ENCODE measurements at regions not wholly inside any gene's neighbourhood (a gene's known extent, or its start where the extent isn't known, plus 50 kb on each side); places are given as distances from the start of the nearest gene placed in this dataset.
"Not testable (repeated sequence)": the region's sequence is repeated elsewhere in the genome, so short reads cannot be mapped to it uniquely, and the experiment has no call there.

DNA sequence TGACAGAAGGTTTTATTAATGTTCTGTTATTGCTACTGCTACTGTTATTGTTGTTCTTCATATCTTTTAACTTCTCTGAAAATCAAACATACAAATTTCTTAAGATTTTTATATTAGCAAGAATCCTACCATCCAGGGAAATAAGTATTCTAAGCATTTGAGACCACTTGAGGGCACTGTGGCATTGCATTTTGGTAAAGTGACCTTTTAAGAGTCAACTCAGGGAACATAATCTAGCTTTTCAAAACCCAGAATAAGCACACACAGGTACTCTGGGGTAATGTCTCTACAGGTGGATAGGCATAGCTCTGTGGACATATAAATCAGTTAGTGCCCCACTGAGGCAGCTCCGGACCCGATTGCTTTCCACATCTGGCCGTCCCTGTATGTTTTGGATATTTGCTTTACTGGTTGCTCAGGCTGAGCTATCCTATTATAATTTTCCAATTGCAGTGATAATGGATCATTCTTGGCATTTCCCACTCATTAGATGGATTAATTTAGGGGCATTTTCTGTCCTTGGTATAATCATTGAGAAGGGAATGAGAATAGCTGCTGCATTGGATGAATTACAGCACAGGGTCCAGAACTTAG is 1425.1 kb upstream of the CDH8 start:
- peak; percentile 16 for DNase-seq

DNA sequence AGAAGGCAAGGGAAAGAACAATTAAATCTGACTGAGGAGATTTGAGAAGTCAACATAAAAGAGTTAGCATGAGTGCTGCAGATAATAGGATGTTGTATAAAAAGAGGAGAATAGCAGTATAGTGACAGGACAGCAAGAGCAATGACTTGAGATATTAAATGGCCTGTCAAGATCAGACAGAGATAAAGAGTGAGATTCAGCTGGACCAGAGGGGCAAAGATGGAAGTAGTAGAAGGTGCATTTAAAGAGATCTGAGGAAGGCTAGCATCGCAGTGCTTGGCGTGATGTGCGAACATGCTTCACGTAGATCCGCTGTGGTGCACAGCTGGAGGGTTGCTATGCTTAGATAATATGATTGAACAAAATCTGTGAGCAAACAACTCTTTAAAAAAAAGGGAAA is 1422.6 kb upstream of the CDH8 start:
- no peak for DNase-seq

DNA sequence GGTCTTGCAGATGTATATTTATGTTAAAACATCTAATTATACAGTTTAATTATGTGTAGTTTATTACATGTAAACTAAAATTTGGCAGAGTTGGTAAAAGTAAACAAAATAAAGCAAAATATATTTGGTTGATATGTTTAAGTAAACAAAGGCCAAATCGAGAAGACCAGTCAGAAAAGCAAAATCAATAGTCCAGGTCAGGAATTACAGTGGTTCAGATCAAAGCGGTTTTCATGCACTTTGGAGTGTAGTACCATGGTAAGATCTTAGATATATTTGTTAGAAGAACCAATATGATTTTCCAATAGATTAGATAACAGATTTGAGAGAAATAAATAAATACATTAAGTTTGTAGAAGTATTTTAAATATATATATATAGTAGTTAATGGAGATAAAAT is 1421.6 kb upstream of the CDH8 start:
- no peak for DNase-seq

DNA sequence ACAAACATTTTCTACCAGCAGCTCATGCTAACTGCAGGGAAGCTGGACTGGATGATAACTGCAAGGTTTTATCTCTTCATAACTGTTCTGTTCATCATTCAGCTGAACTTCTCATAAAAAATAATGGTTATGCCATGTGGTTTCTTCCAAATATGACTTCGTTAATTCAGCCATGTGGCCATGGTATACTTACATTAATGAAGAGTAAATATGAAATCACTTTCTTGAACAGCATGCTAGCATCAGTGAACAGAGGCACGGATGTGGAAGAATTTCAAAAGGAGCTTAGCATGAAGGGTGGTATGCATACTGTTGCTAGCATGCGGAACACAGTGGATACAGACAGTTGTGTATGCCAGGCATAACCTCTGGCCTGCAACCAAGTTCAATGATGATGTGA is 1417.0 kb upstream of the CDH8 start:
- no peak for DNase-seq

DNA sequence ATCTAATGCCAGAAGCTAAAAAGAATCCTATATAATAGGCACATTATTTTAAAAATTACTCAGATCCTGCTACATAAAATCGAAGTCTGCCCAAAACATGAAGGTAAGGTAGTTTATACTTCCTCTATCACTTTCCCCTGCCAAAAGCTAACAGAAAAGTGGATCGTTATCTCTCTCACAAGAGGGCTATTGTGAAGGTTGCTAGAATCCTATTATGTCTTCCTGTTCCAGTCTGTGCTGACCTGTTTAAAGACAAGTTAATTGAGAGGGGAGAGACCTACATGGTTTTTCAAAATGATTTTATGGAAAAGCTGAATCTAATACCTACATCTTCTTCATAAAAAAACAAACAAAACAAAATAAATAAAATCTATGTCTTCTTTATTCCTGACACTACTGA is 1410.9 kb upstream of the CDH8 start:
- no peak for DNase-seq

DNA sequence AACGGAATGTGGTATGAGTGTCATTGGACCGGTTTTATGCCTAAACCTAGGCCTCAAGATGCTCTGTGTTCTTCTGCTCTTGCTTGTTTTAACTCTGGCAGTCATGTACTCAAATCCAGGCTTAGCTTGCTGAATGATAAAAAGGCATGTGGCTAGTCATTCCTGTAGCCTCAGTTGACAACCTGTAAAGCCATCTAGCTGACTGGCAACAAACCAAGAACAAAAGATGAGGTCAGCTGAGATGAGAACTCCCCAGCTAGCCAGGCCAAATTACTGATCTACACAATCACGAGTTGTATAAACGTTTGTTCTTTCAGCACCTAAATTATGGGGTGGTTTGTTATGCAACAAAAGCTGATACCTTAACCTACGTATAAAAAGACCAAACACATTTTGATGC is 1406.0 kb upstream of the CDH8 start:
- DNase-seq = no peak

DNA sequence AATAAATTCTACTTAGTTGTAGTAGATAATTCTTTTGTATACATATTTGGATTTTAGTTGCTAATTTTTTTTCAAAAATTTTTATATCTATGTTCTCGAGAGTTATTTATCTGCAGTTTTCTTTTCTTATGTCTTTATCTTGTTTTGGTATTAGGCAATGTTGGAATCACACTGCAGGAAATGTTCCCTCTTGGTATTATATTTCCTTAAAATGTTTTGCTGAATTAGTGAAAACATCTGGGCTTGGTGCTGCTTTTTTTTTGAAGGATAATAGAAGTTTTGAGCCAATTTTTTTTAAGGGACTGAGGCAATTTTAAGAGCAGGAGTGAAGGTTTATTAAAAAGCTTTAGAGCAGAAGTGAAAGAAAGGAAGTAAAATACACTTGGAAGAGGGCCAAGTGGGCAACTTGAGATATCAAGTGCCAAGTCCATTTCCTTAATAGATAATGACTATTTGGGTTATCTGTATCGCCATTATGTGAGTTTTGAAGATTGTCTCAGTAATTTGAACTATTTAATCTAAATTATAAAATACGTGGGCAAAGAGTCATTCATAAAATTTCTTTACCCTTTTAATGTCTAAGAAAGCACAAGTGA is 1390.1 kb upstream of the CDH8 start:
- no peak for DNase-seq

DNA sequence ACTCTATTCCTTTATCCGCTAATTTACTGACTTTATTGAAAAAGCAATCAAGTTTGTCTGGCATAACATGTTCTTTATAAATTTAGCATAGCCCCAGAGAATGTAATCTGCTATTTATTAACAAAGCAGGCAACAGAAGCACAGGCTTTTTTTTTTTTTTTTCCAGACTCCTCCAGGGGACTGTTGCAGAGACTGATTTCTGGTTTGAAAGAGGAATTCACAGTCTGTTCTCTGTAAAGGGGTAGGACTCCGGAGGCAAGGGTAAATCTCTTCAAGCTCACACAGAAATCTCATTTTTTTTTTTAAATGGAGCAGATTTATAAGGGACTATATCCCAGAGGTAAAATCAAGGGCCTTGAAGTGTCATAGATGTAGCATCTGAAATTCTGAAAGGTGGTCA is 1386.5 kb upstream of the CDH8 start:
- no peak for DNase-seq

DNA sequence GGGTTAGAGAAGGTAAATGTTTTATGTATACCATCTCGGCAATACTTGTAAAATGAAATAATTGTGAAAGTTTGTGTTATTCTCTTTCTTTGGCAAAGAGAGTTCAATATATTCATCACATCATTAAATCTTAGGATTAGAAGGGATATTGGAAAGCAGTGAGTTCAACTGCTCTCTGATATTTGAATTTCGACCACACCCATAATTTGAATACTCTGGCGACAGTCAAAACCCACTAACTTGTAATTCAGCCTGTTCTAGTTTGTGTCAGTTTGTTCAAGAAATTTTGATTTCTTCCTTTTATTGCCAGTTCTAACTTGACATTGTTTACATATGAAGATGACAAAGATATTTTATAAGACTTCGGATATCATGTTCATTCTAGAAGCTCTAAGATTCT is 1380.5 kb upstream of the CDH8 start:
- DNase-seq = no peak

DNA sequence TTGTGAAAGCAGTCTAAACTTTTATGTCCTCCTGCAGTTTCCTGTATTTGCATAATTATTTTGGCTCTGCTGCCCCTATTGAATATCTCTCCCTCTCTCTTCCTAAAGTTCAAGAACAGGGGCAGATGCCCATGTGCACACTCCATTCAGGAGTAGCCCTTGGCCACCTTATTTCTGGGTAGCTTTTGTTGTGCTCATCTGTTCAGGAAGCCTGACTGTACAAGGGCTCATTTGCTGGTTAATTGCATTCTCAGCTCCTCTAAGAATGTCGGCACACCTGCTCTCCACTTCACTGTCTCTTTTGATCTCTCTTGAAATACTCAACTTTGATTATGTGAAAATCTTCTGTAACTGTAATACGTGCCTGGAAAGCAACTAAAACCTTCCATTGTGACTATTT is 1378.8 kb upstream of the CDH8 start:
- no peak for DNase-seq

DNA sequence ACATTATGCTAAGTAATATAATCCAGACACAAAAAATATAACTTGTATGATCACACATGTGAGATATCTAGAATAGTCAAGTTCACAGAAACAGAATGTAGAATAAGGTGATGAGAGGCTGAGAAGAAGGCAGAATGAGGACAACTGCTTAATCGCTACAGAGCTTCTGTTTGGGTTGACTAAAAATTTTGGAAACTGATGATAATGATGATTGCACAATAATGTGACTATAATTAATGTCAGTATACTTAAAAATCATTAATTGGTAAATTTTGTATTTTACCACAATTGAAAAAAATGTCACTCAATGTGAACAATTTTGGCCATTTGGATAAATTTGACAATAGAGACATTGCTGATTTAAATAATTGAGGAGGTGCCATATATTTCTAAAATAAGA is 1374.4 kb upstream of the CDH8 start:
- DNase-seq = no peak

DNA sequence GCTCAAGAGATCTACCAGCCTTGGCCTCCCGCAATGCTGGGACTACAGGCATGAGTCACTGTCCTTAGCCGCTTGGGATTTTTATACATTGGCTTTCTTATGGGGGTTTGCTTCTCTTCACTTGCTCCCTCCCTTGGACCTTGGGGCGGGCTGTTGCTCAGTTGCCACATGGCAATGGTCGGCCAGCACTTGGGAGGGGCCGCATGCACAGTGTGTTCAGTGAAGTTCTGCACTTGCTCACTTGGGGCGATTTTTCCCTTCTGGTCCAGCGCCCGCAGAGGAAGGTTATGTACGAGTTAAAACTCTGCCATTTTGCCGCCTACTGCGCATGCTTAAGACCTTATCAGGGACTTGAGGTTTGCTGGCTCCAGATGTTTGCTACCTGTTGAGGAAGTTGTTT is 1367.6 kb upstream of the CDH8 start:
- DNase-seq = no peak

DNA sequence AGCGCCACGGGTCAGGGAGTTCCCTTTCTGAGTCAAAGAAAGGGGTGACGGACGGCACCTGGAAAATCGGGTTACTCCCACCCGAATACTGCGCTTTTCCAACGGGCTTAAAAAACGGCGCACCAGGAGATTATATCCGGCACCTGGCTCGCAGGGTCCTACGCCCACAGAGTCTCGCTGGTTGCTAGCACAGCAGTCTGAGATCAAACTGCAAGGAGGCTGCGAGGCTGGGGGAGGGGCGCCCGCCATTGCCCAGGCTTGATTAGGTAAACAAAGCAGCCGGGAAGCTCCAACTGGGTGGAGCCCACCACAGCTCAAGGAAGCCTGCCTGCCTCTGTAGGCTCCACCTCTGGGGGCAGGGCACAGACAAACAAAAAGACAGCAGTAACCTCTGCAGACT is 1352.0 kb upstream of the CDH8 start:
- DNase-seq = not testable (repeated sequence)

DNA sequence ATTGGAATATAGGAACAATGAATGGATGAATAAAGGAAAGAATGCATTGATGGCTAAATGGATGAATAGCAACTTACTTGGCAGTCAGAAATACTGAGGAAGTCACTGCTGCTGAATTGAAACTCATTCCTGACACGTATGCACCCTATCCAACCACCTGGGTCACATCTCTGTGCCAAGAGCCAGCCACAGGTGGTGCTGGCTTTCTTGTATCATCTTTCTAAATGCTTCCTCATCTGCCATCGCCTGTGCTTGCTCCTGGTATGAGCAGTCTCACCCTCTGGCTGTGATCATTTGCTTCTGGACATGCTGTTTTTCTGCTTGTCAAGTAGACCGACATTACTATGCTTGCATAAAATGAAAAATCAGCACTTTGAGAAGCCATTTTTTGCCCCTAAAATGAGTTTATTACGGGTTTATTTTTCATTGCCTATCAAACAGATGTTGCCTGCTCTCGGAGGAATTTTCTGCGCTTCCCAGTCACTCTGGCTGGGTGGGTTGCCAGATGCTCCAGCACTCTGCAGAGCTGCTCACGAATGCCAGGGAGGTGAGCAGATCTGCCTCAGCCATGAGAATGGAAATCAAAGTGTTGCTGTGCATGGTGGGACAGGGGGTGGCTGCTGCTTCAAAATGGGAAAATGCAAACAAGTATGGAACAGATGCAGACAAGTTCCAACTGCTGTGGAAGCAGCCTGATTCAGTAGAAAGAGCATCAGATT is 1349.6 kb upstream of the CDH8 start:
- DNase-seq = no peak

DNA sequence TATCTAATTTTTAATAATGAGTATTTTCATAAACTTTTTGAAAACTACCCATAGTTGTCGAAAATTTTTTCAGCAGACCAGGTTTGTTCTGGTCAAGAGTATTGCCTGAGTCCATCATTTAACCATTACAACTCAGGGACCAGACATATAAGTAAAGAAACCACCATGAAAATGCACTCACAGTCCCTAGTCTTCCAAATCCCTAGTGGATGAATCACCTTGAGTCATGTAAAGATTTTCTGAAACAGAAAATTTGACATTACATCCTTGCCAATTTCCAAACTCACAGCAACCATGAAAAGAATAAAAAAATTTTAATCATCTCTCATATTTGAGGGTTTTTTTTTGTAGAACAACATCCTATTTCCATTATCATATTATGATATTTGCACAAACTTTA is 1337.5 kb upstream of the CDH8 start:
- DNase-seq = no peak

DNA sequence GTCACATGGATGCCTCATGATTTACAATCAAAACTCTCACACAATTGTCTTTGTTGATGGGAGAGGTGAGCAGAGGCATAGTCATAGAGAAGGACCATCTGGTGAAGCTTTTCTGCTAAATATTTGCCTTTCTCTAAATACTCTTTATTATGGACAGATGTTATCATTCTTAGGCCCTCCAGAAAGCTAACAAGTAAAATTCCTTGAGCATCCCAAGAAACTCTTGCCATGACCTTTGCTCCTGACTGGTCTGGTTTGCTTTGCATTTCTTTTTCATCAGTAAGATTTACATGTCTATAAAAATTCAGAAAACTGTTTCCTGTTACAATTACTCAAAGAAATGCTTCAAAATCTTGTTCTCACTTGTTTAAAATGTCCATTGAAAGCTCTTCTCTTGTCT is 1336.6 kb upstream of the CDH8 start:
- DNase-seq = no peak

DNA sequence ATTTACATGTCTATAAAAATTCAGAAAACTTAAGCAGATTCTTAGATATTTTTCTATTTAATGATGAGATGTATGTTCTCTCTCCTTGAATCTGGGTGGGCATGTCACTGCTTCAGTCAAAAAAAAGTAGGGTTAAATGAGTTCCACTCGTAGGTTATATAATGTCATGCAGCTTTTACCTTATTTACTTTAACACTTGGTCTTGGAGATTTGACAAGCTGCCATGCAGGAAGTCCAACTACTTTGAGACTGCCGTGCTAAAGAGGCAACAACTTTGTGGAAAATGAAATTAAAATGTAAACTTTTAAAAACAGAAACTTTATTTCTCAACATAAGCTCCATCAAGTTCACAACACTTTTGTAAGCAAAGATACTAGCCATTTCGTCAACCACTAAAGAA is 1336.0 kb upstream of the CDH8 start:
- no peak for DNase-seq

DNA sequence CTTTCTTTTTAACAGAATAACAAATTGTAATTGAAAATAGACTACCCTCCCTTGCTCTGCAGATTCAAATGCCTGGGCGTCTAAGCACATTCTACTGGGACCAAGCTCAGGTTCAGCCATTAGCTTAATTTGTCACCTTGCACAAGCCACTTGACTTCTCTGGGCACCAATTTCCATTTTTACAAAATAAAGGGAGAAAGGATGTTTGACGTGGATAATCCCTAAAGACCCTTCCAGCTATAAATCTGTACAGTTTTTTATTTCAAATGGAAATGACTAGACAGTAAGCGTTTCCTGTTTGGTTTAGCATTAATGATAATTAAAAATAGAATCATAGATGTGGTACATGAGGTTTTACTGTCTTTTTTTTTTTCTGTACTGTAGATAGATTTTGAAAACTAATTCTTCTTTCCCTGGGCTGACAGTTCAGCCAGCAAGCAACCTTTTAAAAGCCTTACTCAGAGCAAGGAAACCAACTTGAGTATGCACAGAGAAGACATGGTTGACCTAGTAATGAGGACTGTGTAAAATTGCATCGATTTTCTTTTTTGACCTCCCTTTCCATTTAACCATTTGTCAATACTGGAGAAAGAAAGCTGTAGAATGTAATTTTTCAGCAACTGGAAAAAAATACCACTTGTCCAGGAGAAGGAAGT is 1329.5 kb upstream of the CDH8 start:
- no peak for DNase-seq

DNA sequence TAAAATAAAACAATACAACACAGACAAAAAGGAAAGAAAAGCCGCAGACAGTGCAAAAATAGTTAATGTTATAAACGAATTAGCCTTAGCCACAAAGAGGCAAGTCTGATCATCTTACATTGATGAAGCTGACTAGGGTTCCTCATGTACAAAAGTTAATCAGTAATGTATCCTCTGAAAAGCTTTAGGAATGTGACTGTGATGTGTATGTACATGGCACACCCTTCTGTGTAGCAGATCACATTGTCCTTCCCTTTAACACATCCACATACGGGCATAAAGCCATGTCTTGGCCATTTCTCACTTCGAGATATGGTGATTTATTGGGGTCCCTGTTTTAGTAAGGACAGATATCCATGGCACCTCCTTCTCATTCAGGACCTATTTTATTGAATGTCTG is 1327.5 kb upstream of the CDH8 start:
- no peak for DNase-seq

DNA sequence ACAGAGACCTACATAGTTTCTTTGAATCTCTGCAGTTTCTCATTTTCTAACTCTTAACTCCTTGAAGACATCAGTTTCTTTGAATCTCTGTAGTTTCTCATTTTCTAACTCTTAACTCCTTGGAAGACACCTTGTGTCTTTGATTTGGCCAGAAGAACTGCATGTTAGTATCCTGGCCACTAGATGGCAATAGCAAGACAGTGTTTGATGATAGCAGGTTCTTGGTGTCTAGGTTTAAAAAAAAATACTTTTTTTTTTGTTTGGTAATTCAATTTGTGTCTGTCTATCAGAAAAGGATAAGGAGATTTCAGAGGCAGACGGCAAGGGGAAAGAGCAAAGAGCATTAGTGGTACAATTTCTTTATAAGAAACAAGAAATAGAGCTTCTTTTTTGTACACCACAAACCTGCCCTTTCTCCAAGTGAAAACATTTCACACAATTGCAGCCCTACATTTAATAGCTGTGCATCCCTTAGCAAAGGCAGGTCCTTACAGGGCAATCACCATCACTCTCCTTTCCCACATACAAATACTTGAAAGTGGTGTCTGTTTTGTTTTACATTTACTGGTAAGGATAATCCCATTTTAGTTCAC is 1324.9 kb upstream of the CDH8 start:
- DNase-seq = peak; percentile 20

DNA sequence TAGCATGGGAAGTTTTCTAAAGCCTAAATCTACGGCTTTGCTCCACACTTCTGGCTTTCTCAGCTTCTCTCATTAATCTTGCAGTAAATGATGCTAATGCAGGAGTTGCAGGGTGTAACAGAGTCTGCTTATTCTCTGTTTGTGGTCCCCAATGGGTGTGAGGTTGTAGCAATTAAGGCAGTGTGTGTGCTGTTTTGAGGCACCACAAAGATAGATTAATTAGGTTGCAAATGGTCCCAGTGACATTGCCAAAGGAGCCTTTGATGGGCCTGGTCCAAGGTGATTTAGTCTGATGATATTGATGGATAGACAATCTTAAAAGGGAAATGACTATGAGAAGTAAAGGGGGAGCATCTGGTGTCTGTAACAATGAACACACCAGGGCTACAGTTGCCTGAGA is 1313.7 kb upstream of the CDH8 start:
- no peak for DNase-seq

DNA sequence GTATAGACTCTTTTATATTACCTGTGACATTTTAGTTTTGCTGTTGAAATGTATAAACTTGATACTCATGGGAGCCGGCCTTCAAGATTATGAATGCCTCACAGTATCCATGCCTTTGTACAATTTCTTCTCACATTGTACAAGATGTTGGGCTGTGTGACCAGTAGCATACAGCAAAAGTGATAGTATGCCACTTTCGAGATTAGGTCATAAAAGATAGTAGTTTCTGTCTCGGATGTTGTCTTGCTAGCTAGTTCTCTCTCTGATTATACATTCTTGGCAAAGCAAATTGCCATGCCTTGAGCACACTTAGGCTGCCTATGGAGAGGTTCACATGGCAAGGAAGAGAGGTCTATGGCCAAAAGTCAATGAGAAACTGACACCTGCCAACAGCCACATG is 1309.8 kb upstream of the CDH8 start:
- no peak for DNase-seq

DNA sequence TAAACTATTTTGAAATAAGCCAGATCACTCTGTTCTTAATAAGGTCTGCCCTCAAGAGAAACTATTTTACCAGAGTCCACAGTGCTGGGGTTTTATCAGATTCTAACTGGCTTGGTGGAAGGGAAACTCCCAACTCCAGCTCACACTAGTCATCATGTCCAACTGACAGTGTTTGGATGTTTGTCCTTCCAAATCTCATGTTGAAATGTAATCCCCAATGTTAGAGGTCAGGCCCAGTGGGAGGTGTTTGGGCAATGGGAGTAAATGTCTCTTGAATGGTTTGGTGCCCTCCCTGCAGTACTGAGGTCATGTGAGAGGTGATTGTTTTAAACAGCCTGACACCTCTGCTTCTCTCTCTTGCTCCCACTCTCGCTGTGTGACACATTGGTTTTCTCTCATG is 1301.0 kb upstream of the CDH8 start:
- DNase-seq = no peak
